ENCODE measurements at regions not wholly inside any gene's neighbourhood (a gene's known extent, or its start where the extent isn't known, plus 50 kb on each side); places are given as distances from the start of the nearest gene placed in this dataset.

DNA sequence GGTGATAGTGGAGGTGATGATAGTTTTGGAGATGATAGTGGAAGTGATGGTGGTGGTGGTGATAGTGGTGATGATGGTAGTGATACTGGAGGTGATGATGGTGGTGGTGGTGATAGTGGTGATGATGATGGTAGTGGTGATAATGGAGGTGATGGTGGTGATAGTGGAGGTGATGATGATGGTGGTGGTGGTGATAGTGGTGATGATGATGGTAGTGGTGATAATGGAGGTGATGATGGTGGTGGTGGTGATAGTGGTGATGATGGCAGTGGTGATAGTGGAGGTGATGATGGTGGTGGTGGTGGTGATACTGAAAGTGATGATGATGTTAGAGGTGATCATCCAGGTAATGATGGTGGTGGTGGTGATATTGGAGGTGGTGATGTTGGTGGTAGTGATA, 570.0 kb upstream of the TMEM132C start:
- Histone ChIP-seq H3K4me1 (no peaks in the 10 kb centered on the region), H3K27ac (no peak overlapping the region), H3K4me3 (no peak overlapping the region), H3K9me3 (no peaks in the 10 kb centered on the region), H3K27me3 (no peaks in the 10 kb centered on the region), H3K36me3 (no peaks in the 10 kb centered on the region)
- TF ChIP-seq, protein P1, sequence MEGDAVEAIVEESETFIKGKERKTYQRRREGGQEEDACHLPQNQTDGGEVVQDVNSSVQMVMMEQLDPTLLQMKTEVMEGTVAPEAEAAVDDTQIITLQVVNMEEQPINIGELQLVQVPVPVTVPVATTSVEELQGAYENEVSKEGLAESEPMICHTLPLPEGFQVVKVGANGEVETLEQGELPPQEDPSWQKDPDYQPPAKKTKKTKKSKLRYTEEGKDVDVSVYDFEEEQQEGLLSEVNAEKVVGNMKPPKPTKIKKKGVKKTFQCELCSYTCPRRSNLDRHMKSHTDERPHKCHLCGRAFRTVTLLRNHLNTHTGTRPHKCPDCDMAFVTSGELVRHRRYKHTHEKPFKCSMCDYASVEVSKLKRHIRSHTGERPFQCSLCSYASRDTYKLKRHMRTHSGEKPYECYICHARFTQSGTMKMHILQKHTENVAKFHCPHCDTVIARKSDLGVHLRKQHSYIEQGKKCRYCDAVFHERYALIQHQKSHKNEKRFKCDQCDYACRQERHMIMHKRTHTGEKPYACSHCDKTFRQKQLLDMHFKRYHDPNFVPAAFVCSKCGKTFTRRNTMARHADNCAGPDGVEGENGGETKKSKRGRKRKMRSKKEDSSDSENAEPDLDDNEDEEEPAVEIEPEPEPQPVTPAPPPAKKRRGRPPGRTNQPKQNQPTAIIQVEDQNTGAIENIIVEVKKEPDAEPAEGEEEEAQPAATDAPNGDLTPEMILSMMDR (IDR thresholded peaks at IDR 0.05): no peak
- no peak for TF ChIP-seq POLR2A (IDR thresholded peaks at IDR 0.05)
- no peak for DNase-seq
- intact Hi-C loops (cut with DNase I): no loop called here

DNA sequence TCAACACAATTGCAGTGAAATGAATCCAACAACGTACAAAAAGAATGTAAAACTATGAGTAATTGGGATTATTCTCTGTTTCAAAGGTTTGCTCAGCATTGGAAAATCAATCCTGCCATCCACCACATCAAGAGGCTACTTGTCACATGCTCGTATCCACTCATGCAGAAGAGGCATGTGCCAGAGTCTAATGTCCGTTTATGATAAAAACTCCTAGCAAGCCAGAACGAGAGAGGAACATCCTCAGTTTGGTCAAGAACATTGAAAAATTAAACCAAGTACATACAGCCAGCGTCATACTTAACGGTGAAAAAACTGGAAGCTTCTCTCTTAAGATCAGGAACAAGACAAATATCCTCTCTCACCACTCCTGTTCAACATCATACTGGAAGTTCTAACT, 563.9 kb upstream of the TMEM132C start:
- H3K27me3 ChIP-seq: no peaks in the 10 kb centered on the region
- no peaks in the 10 kb centered on the region for H3K9me3 ChIP-seq
- no peak for DNase-seq
- TF ChIP-seq, protein P1 (IDR thresholded peaks at IDR 0.05): no peak
- no peak for TF ChIP-seq POLR2A (IDR thresholded peaks at IDR 0.05)
- H3K4me3 ChIP-seq: no peak overlapping the region
- H3K36me3 ChIP-seq: no peaks in the 10 kb centered on the region
- H3K27ac ChIP-seq: no peak overlapping the region
- no peaks in the 10 kb centered on the region for H3K4me1 ChIP-seq
- 64 to 68% methylated on average over 6 of the region's 6 CpGs for WGBS, 2 donors
- intact Hi-C loops (cut with DNase I): no loop called here

- no peak for TF ChIP-seq POLR2A (IDR thresholded peaks at IDR 0.05)
- TF ChIP-seq, protein P1 (IDR thresholded peaks at IDR 0.05): no peak
- H3K4me3 ChIP-seq: no peak overlapping the region
- no peaks in the 10 kb centered on the region for H3K9me3 ChIP-seq
- no peak for DNase-seq
- H3K27me3 ChIP-seq: no peaks in the 10 kb centered on the region
- H3K4me1 ChIP-seq: no peaks in the 10 kb centered on the region
- 50 to 51% methylated on average over 8 of the region's 8 CpGs for WGBS, 2 donors
- H3K36me3 ChIP-seq: no peaks in the 10 kb centered on the region
- intact Hi-C loops (cut with DNase I): no loop called here
- H3K27ac ChIP-seq: no peak overlapping the region
Measured at GRCh38 chr12:127711108-127711507, 555.9 kb upstream of the TMEM132C start.

- H3K27me3 ChIP-seq: no peaks in the 10 kb centered on the region
- no peak for TF ChIP-seq POLR2A (IDR thresholded peaks at IDR 0.05)
- TF ChIP-seq, protein P1 (IDR thresholded peaks at IDR 0.05): no peak
- 41 to 49% methylated on average over 2 of the region's 2 CpGs for WGBS, 2 donors
- DNase-seq: no peak
- no peak overlapping the region for H3K4me3 ChIP-seq
- H3K9me3 ChIP-seq: no peaks in the 10 kb centered on the region
- H3K36me3 ChIP-seq: no peaks in the 10 kb centered on the region
- H3K4me1 ChIP-seq: no peaks in the 10 kb centered on the region
- H3K27ac ChIP-seq: no peak overlapping the region
- intact Hi-C loops (cut with DNase I): no loop called here
Measured at GRCh38 chr12:127712561-127712960, 554.4 kb upstream of the TMEM132C start.

DNA sequence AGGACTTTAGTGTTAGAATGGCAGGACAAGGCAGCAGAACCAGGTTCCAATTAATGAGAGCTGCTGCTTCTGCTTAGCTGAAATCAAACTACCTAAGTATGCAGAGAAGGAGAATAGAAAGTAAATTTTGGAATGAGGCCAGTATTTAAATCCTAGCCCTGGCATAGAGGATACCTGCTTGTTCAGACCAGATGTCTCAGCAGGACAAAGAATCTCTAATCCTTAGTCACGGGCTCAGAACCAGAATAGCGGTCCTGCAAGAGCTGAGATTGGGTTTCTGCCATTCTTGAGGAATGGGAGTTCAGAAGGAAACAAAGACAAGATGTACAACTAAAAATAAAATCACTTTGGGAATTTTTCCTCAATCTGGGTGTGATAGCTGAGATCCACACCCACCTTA, 550.8 kb upstream of the TMEM132C start:
- H3K27me3 ChIP-seq: no peaks in the 10 kb centered on the region
- intact Hi-C loops (cut with DNase I): no loop called here
- no peaks in the 10 kb centered on the region for H3K36me3 ChIP-seq
- no peaks in the 10 kb centered on the region for H3K9me3 ChIP-seq
- no peak overlapping the region for H3K27ac ChIP-seq
- no peaks in the 10 kb centered on the region for H3K4me1 ChIP-seq
- no peak for DNase-seq
- no peak overlapping the region for H3K4me3 ChIP-seq
- 38 to 43% methylated on average over 2 of the region's 2 CpGs for WGBS, 2 donors
- TF ChIP-seq, protein P1 (IDR thresholded peaks at IDR 0.05): no peak
- TF ChIP-seq POLR2A (IDR thresholded peaks at IDR 0.05): no peak
